ENCODE measurements at regions not wholly inside any gene's neighbourhood (a gene's known extent, or its start where the extent isn't known, plus 50 kb on each side); places are given as distances from the start of the nearest gene placed in this dataset.

DNA sequence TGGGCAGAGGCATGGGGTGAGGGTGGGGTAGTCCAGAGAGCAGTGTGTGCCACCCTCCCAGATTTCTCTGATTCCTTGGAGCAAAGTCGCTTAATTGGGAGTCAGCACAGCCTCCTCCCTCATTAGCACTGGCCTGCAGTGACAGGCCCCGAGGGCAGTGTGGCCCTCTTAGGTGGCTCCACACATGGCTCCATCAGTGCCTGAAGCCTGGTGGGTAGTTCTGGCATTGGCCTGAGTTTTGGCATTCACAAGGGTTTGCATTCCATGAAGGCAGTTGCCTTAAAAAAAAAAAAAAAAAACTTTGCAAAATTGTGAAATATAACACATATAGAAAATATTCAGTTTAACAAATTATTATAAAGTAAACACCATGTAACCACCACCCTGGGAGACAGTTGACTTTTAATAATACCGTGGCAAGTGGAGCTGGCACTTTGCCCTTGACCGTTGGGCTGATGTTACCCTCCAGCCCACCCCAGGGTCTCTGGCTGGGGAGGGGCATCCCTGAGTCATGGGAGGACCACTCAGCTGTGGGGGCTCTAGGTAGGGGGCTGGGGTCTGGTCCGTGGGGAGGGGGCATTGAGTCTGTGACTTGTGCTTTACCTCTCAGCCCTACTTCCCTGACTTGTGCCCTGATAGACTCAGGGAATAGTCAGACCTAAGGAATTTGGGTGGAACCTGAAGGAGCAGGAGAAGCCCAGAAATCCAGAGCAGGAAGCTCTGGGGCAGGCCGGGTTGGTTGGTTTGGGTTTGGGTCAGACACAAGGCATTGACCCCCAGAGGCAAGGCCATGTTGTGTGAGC lies 51.3 kb upstream of the PITX1 start:
- in situ Hi-C loops (cut with MboI; ENCODE audit: low sequenced_read_pairs in 4 of 4) (no loop called here), intact Hi-C loops (cut with DNase I; ENCODE audit: low total_unique reads) (no loop called here)
- no peaks in the 10 kb centered on the region for H3K27me3 ChIP-seq
- H3K27ac ChIP-seq, result no peak overlapping the region
- peaks cover 0 to 3% (median 0%) of the 10 kb centered on the region in 3 donors for H3K9me3 ChIP-seq
- H3K4me1 ChIP-seq, result no peaks in the 10 kb centered on the region
- no peak overlapping the region for H3K4me3 ChIP-seq
- DNase-seq, result no peak
- TF ChIP-seq, protein P1, sequence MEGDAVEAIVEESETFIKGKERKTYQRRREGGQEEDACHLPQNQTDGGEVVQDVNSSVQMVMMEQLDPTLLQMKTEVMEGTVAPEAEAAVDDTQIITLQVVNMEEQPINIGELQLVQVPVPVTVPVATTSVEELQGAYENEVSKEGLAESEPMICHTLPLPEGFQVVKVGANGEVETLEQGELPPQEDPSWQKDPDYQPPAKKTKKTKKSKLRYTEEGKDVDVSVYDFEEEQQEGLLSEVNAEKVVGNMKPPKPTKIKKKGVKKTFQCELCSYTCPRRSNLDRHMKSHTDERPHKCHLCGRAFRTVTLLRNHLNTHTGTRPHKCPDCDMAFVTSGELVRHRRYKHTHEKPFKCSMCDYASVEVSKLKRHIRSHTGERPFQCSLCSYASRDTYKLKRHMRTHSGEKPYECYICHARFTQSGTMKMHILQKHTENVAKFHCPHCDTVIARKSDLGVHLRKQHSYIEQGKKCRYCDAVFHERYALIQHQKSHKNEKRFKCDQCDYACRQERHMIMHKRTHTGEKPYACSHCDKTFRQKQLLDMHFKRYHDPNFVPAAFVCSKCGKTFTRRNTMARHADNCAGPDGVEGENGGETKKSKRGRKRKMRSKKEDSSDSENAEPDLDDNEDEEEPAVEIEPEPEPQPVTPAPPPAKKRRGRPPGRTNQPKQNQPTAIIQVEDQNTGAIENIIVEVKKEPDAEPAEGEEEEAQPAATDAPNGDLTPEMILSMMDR (IDR thresholded peaks at IDR 0.05 in 4 of 5, conservative IDR thresholded peaks at IDR 0.05 in 1 of 5), result no peak
- no peak for TF ChIP-seq POLR2A (IDR thresholded peaks at IDR 0.05)
- no peak for ATAC-seq
- no peaks in the 10 kb centered on the region for H3K36me3 ChIP-seq
